Common myeloid progenitor, CD34-positive (primary cell): ENCODE measurements at regions not wholly inside any gene's neighbourhood (a gene's known extent, or its start where the extent isn't known, plus 50 kb on each side); places are given as distances from the start of the nearest gene placed in this dataset.

Experiments
- CTCF ChIA-PET: fragments of 350-600 bp; sonication (Branson Sonifier 250); formaldehyde crosslinking; loops from one replicate; lab custom pipeline; 2021; ENCODE audit warnings: antibody characterized with exemption; lab: Charles Lee
- POLR2A ChIA-PET: fragments of 350-600 bp; sonication (Branson Sonifier 250); formaldehyde crosslinking; loops from one replicate; lab custom pipeline; 2021; ENCODE audit warnings: antibody characterized with exemption; lab: Charles Lee
- DNase-seq, 3 donors: peaks; one replicate each; pipeline versions ENCODE4 v3.0.0 to v3.0.0-alpha.2; 2013
- H3K27ac ChIP-seq, 2 experiments: 1 replicate in 1 of 2; 2 replicates in 1 of 2; pipeline ENCODE4 v1.7.0; 2013; ENCODE audit warnings: inconsistent platforms in 2 of 2, low read length in 2 of 2, mild to moderate bottlenecking in 2 of 2, low read depth in 1 of 2, moderate library complexity in 1 of 2; ENCODE audit not compliant: severe bottlenecking in 2 of 2, insufficient read depth in 1 of 2, poor library complexity in 1 of 2
- H3K27me3 ChIP-seq, 5 experiments: replicated peaks in 2 of 5; 1 replicate in 3 of 5; 2 replicates in 2 of 5; pipeline versions ENCODE4 v1.6.1 to v1.7.0; 2013; ENCODE audit warnings: low read length in 4 of 5, mild to moderate bottlenecking in 2 of 5, moderate library complexity in 2 of 5, inconsistent platforms in 1 of 5; ENCODE audit not compliant: insufficient read depth in 5 of 5, control insufficient read depth in 4 of 5
- H3K36me3 ChIP-seq, 4 experiments: 1 replicate in 2 of 4; 2 replicates in 2 of 4; pipeline versions ENCODE4 v1.6.1 to v1.7.0; 2013; ENCODE audit warnings: low read length in 3 of 4, control low read depth in 1 of 4, mild to moderate bottlenecking in 1 of 4; ENCODE audit not compliant: control insufficient read depth in 4 of 4, insufficient read depth in 4 of 4
- H3K4me1 ChIP-seq, 4 experiments: 1 replicate in 3 of 4; 2 replicates in 1 of 4; pipeline versions ENCODE4 v1.6.1 to v1.7.1; 2013; ENCODE audit warnings: low read length in 3 of 4, mild to moderate bottlenecking in 3 of 4, control low read depth in 1 of 4, inconsistent platforms in 1 of 4, moderate library complexity in 1 of 4; ENCODE audit not compliant: control insufficient read depth in 4 of 4, insufficient read depth in 4 of 4; ENCODE audit errors: control extremely low read depth in 1 of 4
- H3K4me3 ChIP-seq, 7 experiments: 1 replicate in 4 of 7; 2 replicates in 3 of 7; pipeline versions ENCODE4 v1.5.1 to v1.7.0; 2013; ENCODE audit warnings: mild to moderate bottlenecking in 7 of 7, low read length in 6 of 7, moderate library complexity in 6 of 7, inconsistent platforms in 2 of 7, low read depth in 2 of 7, control low read depth in 1 of 7; ENCODE audit not compliant: insufficient read depth in 4 of 7, control insufficient read depth in 1 of 7; ENCODE audit errors: extremely low read depth in 1 of 7
- H3K9me3 ChIP-seq, 5 experiments: 1 replicate in 4 of 5; 2 replicates in 1 of 5; pipeline versions ENCODE4 v1.6.1 to v1.7.1; 2013; ENCODE audit warnings: low read length in 4 of 5, mild to moderate bottlenecking in 2 of 5, inconsistent platforms in 1 of 5, low read depth in 1 of 5, moderate library complexity in 1 of 5; ENCODE audit not compliant: control insufficient read depth in 4 of 5, insufficient read depth in 2 of 5; ENCODE audit errors: control extremely low read depth in 1 of 5
- WGBS: methylation state at CpG from one replicate; pipeline ENCODE4 v1.1.5; 2013; ENCODE audit not compliant: insufficient coverage; 5-methylcytosine and 5-hydroxymethylcytosine counted together

- H3K36me3 ChIP-seq: no peaks in the 10 kb centered on the region
- H3K4me3 ChIP-seq: no peak overlapping the region
- DNase-seq: no peak
- H3K27ac ChIP-seq: no peak overlapping the region
- H3K4me1 ChIP-seq: no peaks in the 10 kb centered on the region
- CTCF ChIA-PET: no interaction called here
- POLR2A ChIA-PET: no interaction called here
- H3K27me3 ChIP-seq: no peaks in the 10 kb centered on the region
- H3K9me3 ChIP-seq: peaks cover 5 to 25% (median 10%) of the 10 kb centered on the region in 5 experiments
- WGBS: 100% methylated on average over 1 of the region's 5 CpGs
Measured at GRCh38 chr10:31173752-31174151, 142.1 kb upstream of the ZNF438 start.

- CTCF ChIA-PET: interaction anchor here (0.9 kb wide), 1 partner anchor 8 kb away, joined by 3 read pairs; no protein-coding TSS in a partner anchor
- Histone ChIP-seq H3K9me3 (peaks cover 0 to 11% (median 0%) of the 10 kb centered on the region in 5 experiments), H3K4me1 (no peaks in the 10 kb centered on the region), H3K27ac (no peak overlapping the region), H3K36me3 (no peaks in the 10 kb centered on the region), H3K4me3 (no peak overlapping the region), H3K27me3 (no peaks in the 10 kb centered on the region)
- no CpG with 5 or more reads among the region's 5 CpGs for WGBS
- POLR2A ChIA-PET: no interaction called here
- DNase-seq: no peak
Measured at GRCh38 chr10:31179091-31179680, 139.8 kb upstream of the ZEB1 start.

GRCh38 chr10:31186225-31187000, 132.6 kb upstream of the ZEB1 start:
- H3K27ac ChIP-seq: no peak overlapping the region
- no peaks in the 10 kb centered on the region for H3K27me3 ChIP-seq
- CTCF ChIA-PET: no interaction called here
- H3K4me1 ChIP-seq: no peaks in the 10 kb centered on the region
- no peak overlapping the region for H3K4me3 ChIP-seq
- POLR2A ChIA-PET: no interaction called here
- no peaks in the 10 kb centered on the region for H3K36me3 ChIP-seq
- 91% methylated on average over 5 of the region's 7 CpGs for WGBS
- H3K9me3 ChIP-seq: no peaks in the 10 kb centered on the region
- no peak for DNase-seq

GRCh38 chr10:31187182-31187581, 131.8 kb upstream of the ZEB1 start:
- Histone ChIP-seq H3K4me1 (no peaks in the 10 kb centered on the region), H3K36me3 (no peaks in the 10 kb centered on the region), H3K4me3 (no peak overlapping the region), H3K9me3 (no peaks in the 10 kb centered on the region), H3K27me3 (no peaks in the 10 kb centered on the region), H3K27ac (no peak overlapping the region)
- DNase-seq: no peak
- ChIA-PET POLR2A (no interaction called here), CTCF (no interaction called here)
- no CpG with 5 or more reads among the region's 2 CpGs for WGBS

GRCh38 chr10:31187607-31188210, 131.3 kb upstream of the ZEB1 start:
- WGBS: 98% methylated on average over 8 of the region's 14 CpGs
- H3K27me3 ChIP-seq: no peaks in the 10 kb centered on the region
- H3K4me3 ChIP-seq: no peak overlapping the region
- no peak overlapping the region for H3K27ac ChIP-seq
- CTCF ChIA-PET: no interaction called here
- H3K4me1 ChIP-seq: no peaks in the 10 kb centered on the region
- no peak for DNase-seq
- H3K9me3 ChIP-seq: no peaks in the 10 kb centered on the region
- POLR2A ChIA-PET: no interaction called here
- H3K36me3 ChIP-seq: no peaks in the 10 kb centered on the region

GRCh38 chr10:31188792-31189406, 130.1 kb upstream of the ZEB1 start:
- Histone ChIP-seq H3K9me3 (no peaks in the 10 kb centered on the region), H3K4me3 (no peak overlapping the region), H3K4me1 (no peaks in the 10 kb centered on the region), H3K36me3 (no peaks in the 10 kb centered on the region), H3K27me3 (no peaks in the 10 kb centered on the region), H3K27ac (no peak overlapping the region)
- POLR2A ChIA-PET: interaction anchor here (0.5 kb wide), 1 partner anchor 22 kb away, joined by 6 read pairs; no protein-coding TSS in a partner anchor
- no peak for DNase-seq
- CTCF ChIA-PET: interaction anchor here (0.7 kb wide), 1 partner anchor 9 kb away, joined by 3 read pairs; no protein-coding TSS in a partner anchor
- WGBS: 100% methylated on average over 3 of the region's 4 CpGs
